GM10248 (cell line): ENCODE measurements at regions not wholly inside any gene's neighbourhood (a gene's known extent, or its start where the extent isn't known, plus 50 kb on each side); places are given as distances from the start of the nearest gene placed in this dataset.

ENCODE experiments used
- CTCF ChIA-PET: fragments of 300-600 bp; sonication (Branson Sonifier 250); formaldehyde crosslinking; extraction: SDS; loops from one replicate; lab custom pipeline; 2021; ENCODE audit warnings: antibody characterized with exemption; lab: Yijun Ruan, JAX
- POLR2A ChIA-PET: fragments of 350-650 bp; sonication (Branson Sonifier 250); formaldehyde crosslinking; extraction: SDS; loops from one replicate; lab custom pipeline; 2020; ENCODE audit warnings: antibody characterized with exemption; lab: Yijun Ruan, JAX
- DNase-seq: peaks from one replicate; pipeline ENCODE4 v3.0.0; 2012; ENCODE audit errors: extremely low spot score
- TF ChIP-seq, protein P1 (sequence below): IDR thresholded peaks from 2 replicates; pipeline ENCODE4 v1.5.1; 2012; ENCODE audit warnings: mild to moderate bottlenecking, low read depth; ENCODE audit errors: extremely low read depth, missing control alignments, control extremely low read depth

DNA sequence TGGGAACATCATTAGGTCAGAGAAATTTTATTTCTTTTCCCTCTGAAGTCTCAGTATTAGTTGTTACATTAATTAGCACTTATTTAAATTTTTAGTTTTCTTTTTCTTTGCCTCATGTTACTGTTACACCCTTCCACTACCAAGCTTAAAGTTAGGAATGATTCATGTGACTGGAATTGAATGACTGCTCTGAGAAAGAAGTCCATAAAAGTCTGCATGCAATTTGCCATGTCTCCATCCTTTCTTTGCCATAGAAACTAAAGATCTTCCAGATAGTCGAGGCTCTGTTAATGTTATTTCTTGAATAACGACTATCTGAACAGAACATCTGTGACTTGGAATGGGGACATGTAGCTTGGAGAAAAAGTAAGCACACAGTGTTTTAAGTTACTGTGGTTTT, 1269.8 kb upstream of the PIK3C3 start:
- POLR2A ChIA-PET: no interaction called here
- CTCF ChIA-PET: no interaction called here
- no peak for DNase-seq
- TF ChIP-seq, protein P1, sequence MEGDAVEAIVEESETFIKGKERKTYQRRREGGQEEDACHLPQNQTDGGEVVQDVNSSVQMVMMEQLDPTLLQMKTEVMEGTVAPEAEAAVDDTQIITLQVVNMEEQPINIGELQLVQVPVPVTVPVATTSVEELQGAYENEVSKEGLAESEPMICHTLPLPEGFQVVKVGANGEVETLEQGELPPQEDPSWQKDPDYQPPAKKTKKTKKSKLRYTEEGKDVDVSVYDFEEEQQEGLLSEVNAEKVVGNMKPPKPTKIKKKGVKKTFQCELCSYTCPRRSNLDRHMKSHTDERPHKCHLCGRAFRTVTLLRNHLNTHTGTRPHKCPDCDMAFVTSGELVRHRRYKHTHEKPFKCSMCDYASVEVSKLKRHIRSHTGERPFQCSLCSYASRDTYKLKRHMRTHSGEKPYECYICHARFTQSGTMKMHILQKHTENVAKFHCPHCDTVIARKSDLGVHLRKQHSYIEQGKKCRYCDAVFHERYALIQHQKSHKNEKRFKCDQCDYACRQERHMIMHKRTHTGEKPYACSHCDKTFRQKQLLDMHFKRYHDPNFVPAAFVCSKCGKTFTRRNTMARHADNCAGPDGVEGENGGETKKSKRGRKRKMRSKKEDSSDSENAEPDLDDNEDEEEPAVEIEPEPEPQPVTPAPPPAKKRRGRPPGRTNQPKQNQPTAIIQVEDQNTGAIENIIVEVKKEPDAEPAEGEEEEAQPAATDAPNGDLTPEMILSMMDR: no peak

DNA sequence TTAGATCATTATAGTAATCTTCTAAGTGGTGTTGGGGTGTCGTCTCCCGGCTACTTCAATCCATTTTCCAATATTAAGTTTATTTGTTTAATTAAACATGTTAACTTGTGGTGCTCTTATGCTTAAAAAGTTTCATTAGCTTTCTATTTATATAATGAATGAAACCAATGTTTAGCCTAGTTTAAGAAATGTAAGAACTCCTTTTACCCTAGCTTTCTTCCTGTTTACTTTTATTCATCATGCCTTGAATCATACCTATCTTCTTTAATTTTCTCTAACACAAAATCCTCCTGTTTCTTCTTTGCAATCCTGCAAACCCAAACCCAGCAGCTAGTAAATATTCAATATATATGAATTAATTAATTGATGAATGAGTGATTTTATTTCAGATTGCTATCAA, 1276.7 kb upstream of the PIK3C3 start:
- TF ChIP-seq, protein P1: no peak
- no peak for DNase-seq
- POLR2A ChIA-PET: no interaction called here
- CTCF ChIA-PET: interaction anchor here (1.0 kb wide), 1 partner anchor 17 kb away, joined by 4 read pairs; no protein-coding TSS in a partner anchor

DNA sequence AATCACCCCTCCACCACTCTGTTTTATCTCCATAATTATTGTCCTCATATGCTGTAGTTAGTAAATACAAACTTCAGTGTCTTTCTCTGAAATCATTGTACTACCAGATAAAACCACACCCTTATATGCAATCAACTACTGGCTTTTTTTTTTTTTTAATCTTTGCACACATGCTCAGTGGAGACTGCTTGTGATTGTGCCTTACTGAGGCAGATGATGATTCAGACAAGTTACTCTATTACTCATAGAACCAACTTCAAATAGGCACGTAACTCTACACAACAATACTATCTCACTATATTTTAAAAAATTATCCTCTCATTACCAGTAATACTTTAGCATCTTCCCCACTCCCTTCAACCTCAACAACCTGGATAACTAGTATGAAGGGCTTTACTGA, 1278.4 kb upstream of the PIK3C3 start:
- ChIA-PET POLR2A (no interaction called here), CTCF (no interaction called here)
- no peak for DNase-seq
- TF ChIP-seq, protein P1: no peak

DNA sequence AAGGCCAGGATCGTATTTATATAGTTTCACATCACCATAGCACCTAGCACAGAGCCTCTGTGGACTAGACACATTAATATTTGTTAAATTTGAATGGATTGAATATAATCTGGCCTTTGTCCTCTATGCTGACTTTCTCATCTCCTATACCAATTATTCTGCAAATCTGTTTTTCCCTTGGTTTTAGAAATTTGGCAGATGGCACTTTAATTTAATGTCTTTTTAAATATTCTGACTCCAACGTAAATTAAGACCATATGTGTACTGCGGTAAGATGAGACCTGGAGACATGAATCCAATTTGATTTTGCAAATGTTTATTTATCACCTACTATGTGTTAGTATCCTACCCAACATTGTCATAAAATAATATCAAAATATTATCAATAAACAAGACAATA, 1281.9 kb upstream of the PIK3C3 start:
- TF ChIP-seq, protein P1: no peak
- no peak for DNase-seq
- CTCF ChIA-PET: interaction anchor here (1.3 to 1.7 kb wide), 2 partner anchors 11 to 17 kb away, joined by 4 read pairs; no protein-coding TSS in a partner anchor
- POLR2A ChIA-PET: no interaction called here

DNA sequence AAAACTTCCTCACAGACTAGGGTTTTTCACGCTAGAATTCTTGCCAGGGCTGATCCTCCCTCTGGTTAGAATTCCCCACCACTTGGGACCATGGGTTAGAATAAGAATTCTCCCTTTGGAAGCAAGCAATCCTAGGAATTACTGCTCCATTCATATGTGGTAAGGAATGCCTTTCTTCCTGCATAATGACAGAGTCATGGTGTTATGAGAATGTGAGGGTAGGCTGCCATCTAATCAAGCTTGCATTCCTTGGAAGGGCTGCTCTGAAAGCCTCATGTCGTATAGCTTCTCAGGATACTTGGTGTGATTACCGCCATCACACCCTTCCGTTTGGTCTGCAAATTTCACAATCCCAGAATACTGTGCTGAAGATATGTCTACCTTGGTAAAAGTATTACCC, 1282.4 kb upstream of the PIK3C3 start:
- DNase-seq: no peak
- TF ChIP-seq, protein P1: no peak
- ChIA-PET POLR2A (no interaction called here), CTCF (interaction anchor here (1.3 to 1.7 kb wide), 2 partner anchors 10 to 17 kb away, joined by 4 read pairs; no protein-coding TSS in a partner anchor)

DNA sequence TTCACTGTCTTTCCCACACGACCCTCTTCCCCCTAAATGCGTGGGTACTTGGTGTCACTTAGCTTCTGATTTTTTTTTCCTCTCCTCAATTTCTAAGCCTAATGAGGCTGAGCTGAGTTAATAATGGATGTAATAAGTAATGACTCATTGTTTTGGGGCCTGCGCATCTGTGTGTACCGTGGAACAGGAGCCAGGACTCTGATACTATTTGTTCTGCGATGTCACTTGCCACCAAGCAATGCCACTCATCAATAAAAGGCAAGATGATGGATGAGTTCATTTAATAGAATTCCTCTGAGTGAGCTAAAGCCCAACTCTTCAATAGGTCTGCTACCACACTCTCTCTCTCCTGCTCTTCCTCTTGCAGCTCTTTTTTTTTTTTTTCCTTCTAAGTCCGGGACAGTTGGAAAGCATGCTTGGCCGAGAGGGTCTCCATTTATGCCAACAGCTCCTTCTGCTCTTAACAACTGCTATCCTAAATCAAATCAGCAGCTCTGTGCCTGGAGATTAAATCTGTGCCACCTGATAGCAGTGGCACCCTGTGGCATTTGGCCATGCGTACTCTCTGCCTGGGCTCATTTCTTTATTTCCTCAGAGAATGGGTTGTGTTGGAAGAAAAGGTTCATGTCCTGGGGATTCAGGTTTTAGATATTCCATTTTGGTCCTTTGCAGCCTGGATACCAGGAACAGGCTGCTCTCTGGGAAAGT, 1284.2 kb upstream of the PIK3C3 start:
- CTCF ChIA-PET: interaction anchor here (1.4 kb wide), 1 partner anchor 10 kb away, joined by 3 read pairs; no protein-coding TSS in a partner anchor
- TF ChIP-seq, protein P1: no peak
- no peak for DNase-seq
- POLR2A ChIA-PET: no interaction called here
